Gastrocnemius medialis (tissue), 4 donors: ENCODE measurements at regions not wholly inside any gene's neighbourhood (a gene's known extent, or its start where the extent isn't known, plus 50 kb on each side); places are given as distances from the start of the nearest gene placed in this dataset.

Experiments used
- ATAC-seq, 2 donors: fragments of 150-250 bp; one replicate each; pipeline ENCODE4 v1.9.1; 2016
- DNase-seq, 2 donors: peaks; one replicate each; pipeline ENCODE4 v3.0.0-alpha.2; 2019
- H3K27ac ChIP-seq, 4 donors: fragments of 200-600 bp; sonication (generic); 1 replicate in 1 of 4; 2 replicates in 3 of 4; pipeline ENCODE4 v1.5.1; 2016 to 2018; ENCODE audit warnings: mild to moderate bottlenecking in 2 of 4, moderate library complexity in 1 of 4
- H3K27me3 ChIP-seq, 3 donors: fragments of 200-600 bp; sonication (generic) in 2 of 3; 1 replicate in 1 of 3; 2 replicates in 2 of 3; pipeline versions ENCODE4 v1.5.1 to v1.6.0; 2016 to 2019; ENCODE audit warnings: mild to moderate bottlenecking in 1 of 3, moderate library complexity in 1 of 3
- H3K36me3 ChIP-seq, 2 donors: fragments of 200-600 bp; sonication (generic) in 1 of 2; one replicate each; pipeline ENCODE4 v1.5.1; 2017 to 2018
- H3K4me1 ChIP-seq, 2 donors: fragments of 200-600 bp; sonication (generic) in 1 of 2; one replicate each; pipeline ENCODE4 v1.5.1; 2016 to 2017; ENCODE audit warnings: mild to moderate bottlenecking in 2 of 2
- H3K4me3 ChIP-seq, 4 donors: fragments of 200-600 bp; sonication (generic) in 3 of 4; 1 replicate in 1 of 4; 2 replicates in 3 of 4; pipeline ENCODE4 v1.5.1; 2016 to 2019; ENCODE audit warnings: mild to moderate bottlenecking in 2 of 4
- H3K9me3 ChIP-seq, 3 donors: fragments of 200-600 bp; sonication (generic) in 2 of 3; 1 replicate in 1 of 3; 2 replicates in 2 of 3; pipeline ENCODE4 v1.5.1; 2016 to 2019
- CTCF ChIP-seq, 5 experiments: fragments of 450-650 bp in 3 of 5; fragments of 200-600 bp in 2 of 5; sonication (generic) in 2 of 5; IDR thresholded peaks in 4 of 5; conservative IDR thresholded peaks in 1 of 5; 1 replicate in 4 of 5; 2 replicates in 1 of 5; pipeline ENCODE4 v1.5.1; 2016 to 2019; ENCODE audit warnings: antibody characterized with exemption in 5 of 5, mild to moderate bottlenecking in 3 of 5, moderate library complexity in 3 of 5
- POLR2A ChIP-seq, 2 donors: fragments of 450-650 bp; IDR thresholded peaks; one replicate each; pipeline ENCODE4 v1.6.1; 2017; ENCODE audit warnings: antibody characterized with exemption in 2 of 2, mild to moderate bottlenecking in 2 of 2, moderate library complexity in 2 of 2
- in situ Hi-C, 4 donors: fragments of 200-750 bp; cut with MboI; loops; one replicate each; pipeline versions ENCODE4 v1.15.0 to v1.8.0; 2017; ENCODE audit warnings: low sequenced_read_pairs in 4 of 4
- intact Hi-C: fragments of 100-400 bp; cut with DNase I; formaldehyde crosslinking; loops from one replicate; pipeline ENCODE4 v1.15.1; 2023; ENCODE audit warnings: low total_unique reads

DNA sequence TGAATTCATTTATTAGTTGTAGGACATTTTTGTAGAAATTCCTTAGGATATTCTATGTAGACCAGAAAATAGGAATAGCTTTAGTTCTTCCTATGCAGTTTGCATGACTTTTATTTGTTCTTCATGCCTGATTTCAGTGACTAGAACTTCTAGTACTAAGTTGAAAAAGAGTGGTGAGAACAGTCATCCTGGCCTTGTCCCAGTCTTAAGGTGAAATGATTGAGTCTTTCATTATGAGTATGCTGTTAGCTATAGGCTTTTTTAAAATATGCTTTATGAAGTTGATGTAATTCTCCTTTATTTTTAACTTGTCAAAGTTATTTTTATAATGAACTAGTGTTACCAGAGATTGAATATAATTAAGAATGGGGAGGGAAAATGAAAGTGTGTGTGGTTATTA lies 690.1 kb upstream of the KLHL1 start:
- DNase-seq (no peak), ATAC-seq (no peak)
- Histone ChIP-seq H3K9me3 (no peaks in the 10 kb centered on the region), H3K4me1 (no peaks in the 10 kb centered on the region), H3K27me3 (no peaks in the 10 kb centered on the region), H3K36me3 (no peaks in the 10 kb centered on the region), H3K27ac (no peak overlapping the region), H3K4me3 (no peak overlapping the region)
- in situ Hi-C loops, result no loop called here
- TF ChIP-seq CTCF (IDR thresholded peaks at IDR 0.05 in 4 of 5, conservative IDR thresholded peaks at IDR 0.05 in 1 of 5) (no peak), POLR2A (IDR thresholded peaks at IDR 0.05) (no peak)
- intact Hi-C loops, result no loop called here

DNA sequence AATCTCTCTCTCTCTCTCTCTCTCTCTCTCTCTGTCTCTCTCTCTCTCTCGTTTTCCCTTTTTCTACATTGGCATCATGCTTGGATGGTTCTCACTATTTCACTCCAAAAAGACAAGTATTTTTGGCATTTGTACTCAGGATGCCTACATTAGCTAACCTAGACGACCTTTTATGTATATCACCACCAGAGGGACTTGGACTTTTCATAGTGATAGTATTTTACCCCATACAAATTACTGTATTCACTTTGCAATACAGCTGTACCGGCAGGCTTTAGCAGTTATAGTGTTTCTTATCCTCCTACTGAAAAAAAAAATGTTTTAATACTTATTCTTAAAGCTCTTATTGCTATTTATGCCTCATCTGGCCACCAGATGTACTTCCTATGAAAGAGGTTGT lies 687.2 kb upstream of the KLHL1 start:
- TF ChIP-seq CTCF (IDR thresholded peaks at IDR 0.05 in 4 of 5, conservative IDR thresholded peaks at IDR 0.05 in 1 of 5), result no peak
- no peak for TF ChIP-seq POLR2A (IDR thresholded peaks at IDR 0.05)
- in situ Hi-C loops, result no loop called here
- H3K9me3 ChIP-seq, result no peaks in the 10 kb centered on the region

DNA sequence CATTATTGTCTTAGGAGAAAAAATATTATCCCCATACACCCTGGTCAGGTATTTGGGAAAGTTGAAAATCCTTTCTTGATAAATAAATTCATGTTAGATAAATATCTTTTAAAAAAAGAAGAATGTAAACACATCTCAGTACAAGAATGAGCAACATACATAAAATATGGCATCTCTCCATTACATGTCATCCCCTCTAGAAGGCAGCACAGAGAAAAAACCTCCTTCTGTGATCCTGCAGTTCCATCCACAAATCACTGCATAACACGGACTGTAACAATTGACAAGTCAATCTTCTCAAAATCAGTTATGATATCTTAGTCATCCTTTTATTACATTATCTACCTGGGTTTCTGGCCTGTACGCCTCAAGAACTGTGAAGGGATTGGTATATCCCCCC lies 683.9 kb upstream of the KLHL1 start:
- DNase-seq (no peak), ATAC-seq (no peak)
- H3K4me3 ChIP-seq, result no peak overlapping the region
- intact Hi-C loops, result no loop called here
- H3K9me3 ChIP-seq, result no peaks in the 10 kb centered on the region
- no peak for TF ChIP-seq POLR2A (IDR thresholded peaks at IDR 0.05)
- no peak for TF ChIP-seq CTCF (IDR thresholded peaks at IDR 0.05 in 4 of 5, conservative IDR thresholded peaks at IDR 0.05 in 1 of 5)
- no peaks in the 10 kb centered on the region for H3K4me1 ChIP-seq
- in situ Hi-C loops, result no loop called here
- no peaks in the 10 kb centered on the region for H3K27me3 ChIP-seq
- H3K27ac ChIP-seq, result no peak overlapping the region
- no peaks in the 10 kb centered on the region for H3K36me3 ChIP-seq

More for the DNA sequence above, 687.2 kb upstream of the KLHL1 start:
- H3K36me3 ChIP-seq, result no peaks in the 10 kb centered on the region
- H3K4me3 ChIP-seq, result no peak overlapping the region
- ATAC-seq, result no peak
- intact Hi-C loops, result no loop called here
- no peaks in the 10 kb centered on the region for H3K27me3 ChIP-seq
- no peak overlapping the region for H3K27ac ChIP-seq
- H3K4me1 ChIP-seq, result no peaks in the 10 kb centered on the region
- DNase-seq, result no peak

DNA sequence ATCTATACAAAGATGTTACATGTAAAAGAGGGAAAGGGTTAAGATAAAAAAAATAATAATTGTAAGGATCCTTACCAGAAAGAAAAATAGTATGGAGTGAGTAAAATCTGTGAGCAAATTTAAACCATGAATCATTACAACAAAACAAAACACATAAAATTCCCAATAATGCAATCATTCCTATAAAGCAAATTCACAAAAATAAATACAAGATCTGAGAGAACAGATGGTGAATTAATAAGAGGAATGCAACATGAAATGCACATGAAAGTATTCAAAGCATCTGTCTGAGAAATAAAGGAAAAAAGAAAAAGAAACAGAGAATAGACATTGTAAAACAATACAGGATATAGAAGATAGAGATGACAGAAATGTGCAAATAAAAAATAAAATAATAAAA lies 681.5 kb upstream of the KLHL1 start:
- no peaks in the 10 kb centered on the region for H3K36me3 ChIP-seq
- DNase-seq (no peak), ATAC-seq (no peak)
- H3K9me3 ChIP-seq, result no peaks in the 10 kb centered on the region
- H3K4me3 ChIP-seq, result no peak overlapping the region
- H3K27ac ChIP-seq, result no peak overlapping the region
- TF ChIP-seq POLR2A (IDR thresholded peaks at IDR 0.05) (no peak), CTCF (IDR thresholded peaks at IDR 0.05 in 4 of 5, conservative IDR thresholded peaks at IDR 0.05 in 1 of 5) (no peak)
- no peaks in the 10 kb centered on the region for H3K27me3 ChIP-seq
- H3K4me1 ChIP-seq, result no peaks in the 10 kb centered on the region
- in situ Hi-C loops (no loop called here), intact Hi-C loops (no loop called here)

DNA sequence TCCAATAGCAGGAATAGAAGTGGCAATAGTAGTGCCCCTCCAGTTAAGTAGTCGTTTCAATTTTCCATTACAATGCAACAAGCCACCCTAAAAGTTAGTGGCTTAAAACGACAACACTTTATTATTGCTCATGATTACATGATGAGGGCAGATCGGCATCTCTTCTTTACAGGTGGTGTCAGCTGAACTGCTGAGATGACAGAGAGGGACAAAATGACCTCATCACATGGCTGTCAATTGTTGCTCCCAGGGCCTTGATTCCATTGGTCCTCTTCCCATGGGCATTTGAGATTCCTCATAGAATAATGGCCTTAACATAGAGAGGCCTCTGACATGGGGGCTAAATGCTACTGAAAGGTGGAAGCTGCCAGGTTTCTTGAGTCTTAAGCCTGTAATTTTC lies 679.8 kb upstream of the KLHL1 start:
- Histone ChIP-seq H3K9me3 (no peaks in the 10 kb centered on the region), H3K27ac (no peak overlapping the region), H3K4me1 (no peaks in the 10 kb centered on the region), H3K36me3 (no peaks in the 10 kb centered on the region), H3K4me3 (no peak overlapping the region), H3K27me3 (no peaks in the 10 kb centered on the region)
- in situ Hi-C loops (no loop called here), intact Hi-C loops (no loop called here)
- DNase-seq (no peak), ATAC-seq (no peak)
- TF ChIP-seq CTCF (IDR thresholded peaks at IDR 0.05 in 4 of 5, conservative IDR thresholded peaks at IDR 0.05 in 1 of 5) (no peak), POLR2A (IDR thresholded peaks at IDR 0.05) (no peak)
